KG1 (cell line): ENCODE measurements at regions not wholly inside any gene's neighbourhood (a gene's known extent, or its start where the extent isn't known, plus 50 kb on each side); places are given as distances from the start of the nearest gene placed in this dataset.

Experiments used
- DNase-seq: peaks from one replicate; lab custom pipeline; 2025; lab: John Stamatoyannopoulos, UW

- DNase-seq: no peak
Measured at GRCh38 chr1:50295566-50295965, 127.7 kb downstream of the DMRTA2 start.

GRCh38 chr1:50292276-50292675, 131.0 kb downstream of the DMRTA2 start:
- DNase-seq: no peak

GRCh38 chr1:50289495-50289894, 133.7 kb downstream of the DMRTA2 start:
- no peak for DNase-seq

DNA sequence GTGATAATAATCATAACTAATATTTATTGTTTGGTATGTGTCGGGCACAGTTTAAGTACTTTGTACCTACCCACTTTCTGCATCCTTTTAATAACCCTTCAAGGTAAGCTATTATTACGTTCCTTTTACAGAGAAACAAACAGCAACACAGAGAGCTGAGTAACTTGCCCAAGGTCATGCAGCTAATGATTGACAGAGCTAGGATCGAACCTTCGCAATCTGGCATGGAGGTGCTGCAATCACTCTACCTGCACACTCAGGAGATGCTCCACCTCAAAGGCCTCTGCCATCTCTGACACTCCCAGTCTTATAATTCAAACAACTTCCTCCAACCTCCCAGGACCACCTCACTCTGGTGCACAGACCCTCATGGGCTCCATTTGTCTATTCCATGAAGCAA, 137.2 kb downstream of the DMRTA2 start:
- DNase-seq: no peak

- DNase-seq: no peak
Measured at GRCh38 chr1:50279622-50280330, 143.5 kb downstream of the DMRTA2 start.

- no peak for DNase-seq
Measured at GRCh38 chr1:50278961-50279360, 144.3 kb downstream of the DMRTA2 start.

DNA sequence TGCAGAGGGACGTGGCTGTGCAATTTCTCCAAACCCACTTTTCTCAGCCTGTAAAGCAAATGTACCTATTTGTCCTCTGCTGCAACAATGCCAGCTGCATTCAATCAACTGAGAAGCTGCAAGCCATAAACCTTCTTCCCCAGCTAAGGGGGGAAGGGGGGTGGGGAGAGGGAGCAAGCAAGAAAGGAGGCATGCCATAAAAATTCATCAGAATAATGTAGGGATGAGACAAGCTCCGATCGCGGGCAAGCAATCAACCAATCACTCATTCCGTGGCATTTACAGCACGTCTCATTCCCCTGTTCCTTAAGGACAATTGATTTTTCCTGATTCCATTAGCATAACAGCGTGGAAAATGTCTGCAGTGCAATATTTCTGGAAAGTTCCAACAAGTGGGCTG, 144.8 kb downstream of the DMRTA2 start:
- DNase-seq: no peak

- DNase-seq: no peak
Measured at GRCh38 chr1:50275566-50275965, 147.7 kb downstream of the DMRTA2 start.

- DNase-seq: no peak
Measured at GRCh38 chr1:50272912-50273311, 150.3 kb downstream of the DMRTA2 start.

DNA sequence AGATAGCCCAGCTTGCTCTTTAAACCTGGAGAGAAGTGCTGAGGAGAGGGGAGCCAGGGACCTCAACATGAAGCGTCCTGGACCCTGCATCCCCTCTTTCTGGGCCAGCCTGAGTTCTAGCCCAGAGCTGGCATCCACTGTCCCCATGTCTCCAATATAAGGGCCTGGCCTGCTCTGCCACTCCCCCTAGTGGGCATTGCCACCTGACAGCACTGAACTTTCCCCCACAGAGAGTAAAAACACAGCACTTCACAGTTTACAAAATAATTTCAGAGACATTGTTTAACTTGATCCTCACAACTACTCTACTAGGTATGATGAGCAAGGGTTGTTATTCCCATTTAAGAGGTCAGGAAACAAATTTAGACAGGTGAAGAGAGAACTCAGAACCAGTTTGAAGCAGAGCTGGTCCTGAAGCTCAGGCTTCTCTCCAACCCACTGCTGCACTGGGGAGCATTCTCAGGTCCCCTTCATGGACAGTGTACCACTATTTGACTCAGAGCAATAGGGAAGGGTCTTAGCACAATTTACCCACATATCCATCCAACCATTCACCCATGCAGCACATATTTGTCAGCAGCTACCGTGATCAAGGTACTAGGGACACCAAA, 151.2 kb downstream of the DMRTA2 start:
- DNase-seq: no peak

- no peak for DNase-seq
Measured at GRCh38 chr1:50271337-50271736, 151.9 kb downstream of the DMRTA2 start.

DNA sequence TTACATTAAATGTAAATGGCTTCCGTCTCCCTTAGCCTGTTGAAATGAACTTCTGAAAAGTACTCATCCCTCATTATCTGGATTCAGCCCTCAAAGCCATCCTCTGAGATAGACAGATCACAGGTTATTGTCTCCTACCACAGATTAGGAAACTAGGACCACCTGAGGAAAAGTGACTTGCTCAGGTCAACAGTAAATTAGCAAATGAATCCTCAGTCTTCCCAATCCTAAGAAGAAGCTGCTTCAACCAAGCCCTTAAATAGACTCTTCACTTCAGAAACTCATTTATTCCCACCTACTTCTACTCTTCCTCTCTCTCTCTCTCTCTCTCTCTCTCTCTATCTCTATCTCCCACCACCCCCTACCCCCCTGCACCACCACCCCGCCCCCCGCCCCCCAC, 152.3 kb downstream of the DMRTA2 start:
- no peak for DNase-seq

GRCh38 chr1:50268049-50268448, 155.2 kb downstream of the DMRTA2 start:
- DNase-seq: no peak

DNA sequence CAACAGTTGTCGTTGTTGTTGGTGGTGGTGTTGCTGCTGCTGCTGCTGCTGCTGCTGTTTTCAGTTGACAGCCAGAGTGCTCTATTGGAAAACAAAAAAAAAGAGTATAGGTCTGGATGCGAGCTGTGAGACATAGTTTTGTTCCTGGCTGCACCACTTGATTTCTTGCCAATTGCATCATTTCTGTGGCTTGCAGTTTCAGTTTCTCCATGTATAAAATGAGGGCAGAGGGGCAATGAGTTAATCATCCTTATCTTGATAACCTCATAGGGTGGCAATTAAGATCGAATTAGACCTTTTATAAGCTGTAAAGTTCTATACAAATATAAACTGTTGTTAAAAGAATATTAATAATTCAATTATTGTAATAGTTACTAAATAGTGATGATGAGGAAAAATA, 156.7 kb downstream of the DMRTA2 start:
- no peak for DNase-seq

DNA sequence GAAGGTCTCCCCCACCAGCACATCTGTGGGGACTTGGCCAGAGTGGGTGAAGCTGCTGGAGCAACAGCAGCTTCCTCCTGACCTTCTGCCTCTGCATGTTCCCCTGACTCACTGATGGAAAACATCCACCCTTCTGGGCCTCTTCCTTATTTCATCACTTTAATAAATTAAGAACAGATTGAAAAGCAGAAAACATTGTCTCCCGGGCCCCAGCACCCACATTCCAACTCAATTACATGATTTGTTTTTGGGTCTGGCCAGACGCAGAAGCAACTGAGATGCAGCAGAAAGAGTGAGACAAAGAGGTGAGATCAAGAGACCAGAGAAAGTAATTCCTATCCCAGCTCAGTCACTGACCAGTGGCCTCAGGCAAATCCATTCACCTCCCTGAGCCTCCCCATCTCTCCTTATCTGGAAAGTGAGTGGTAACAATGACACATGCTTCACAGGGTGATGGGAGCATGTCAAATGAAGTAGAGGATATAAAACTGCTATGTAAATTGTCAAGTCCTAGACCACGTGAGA, 157.1 kb downstream of the ELAVL4 start:
- DNase-seq: no peak

GRCh38 chr1:50264590-50264989, 155.9 kb downstream of the ELAVL4 start:
- no peak for DNase-seq

DNA sequence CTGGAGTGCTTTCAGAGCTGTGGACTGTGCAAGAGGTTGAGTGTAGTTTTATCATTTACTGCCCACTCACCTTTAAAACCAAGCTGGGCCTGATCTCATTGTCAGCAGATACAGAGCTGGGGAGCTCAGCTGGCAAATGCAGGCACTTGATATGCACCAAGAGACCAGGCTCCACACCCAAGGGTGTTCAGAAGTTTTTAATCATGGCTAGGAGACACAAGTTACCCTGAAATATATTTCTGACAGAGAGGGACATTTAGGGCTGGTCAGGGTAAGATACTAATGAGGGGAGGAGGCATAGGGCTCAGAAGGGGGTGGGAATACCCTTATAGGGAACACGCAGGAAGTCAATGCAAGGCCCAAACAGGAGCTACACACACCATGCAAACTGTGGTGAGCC, 153.7 kb downstream of the ELAVL4 start:
- no peak for DNase-seq

GRCh38 chr1:50261951-50262350, 153.2 kb downstream of the ELAVL4 start:
- no peak for DNase-seq

GRCh38 chr1:50257940-50258685, 149.4 kb downstream of the ELAVL4 start:
- DNase-seq: no peak

DNA sequence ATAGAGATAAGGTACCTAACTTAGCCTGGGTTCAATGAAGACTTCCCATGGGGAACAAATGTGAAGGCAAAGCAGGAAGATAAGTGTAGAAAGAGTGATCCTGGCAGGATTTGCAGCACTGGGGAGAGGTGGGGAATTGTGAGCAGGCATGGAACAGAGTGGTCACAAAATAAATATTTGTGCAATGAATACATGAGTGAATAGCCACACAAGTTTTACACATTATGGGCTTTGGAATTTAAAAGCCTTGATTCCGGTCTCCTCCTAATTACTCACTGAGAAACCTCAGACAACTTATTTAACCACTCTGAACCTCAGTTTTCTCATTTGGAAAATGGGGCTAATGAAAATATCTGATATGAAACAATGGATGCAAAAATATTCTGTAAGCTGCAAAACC, 148.3 kb downstream of the ELAVL4 start:
- no peak for DNase-seq
